GM10248 (cell line): ENCODE measurements at regions not wholly inside any gene's neighbourhood (a gene's known extent, or its start where the extent isn't known, plus 50 kb on each side); places are given as distances from the start of the nearest gene placed in this dataset.
"Not testable (repeated sequence)": the region's sequence is repeated elsewhere in the genome, so short reads cannot be mapped to it uniquely, and the experiment has no call there.

Experiments
- CTCF ChIA-PET: fragments of 300-600 bp; sonication (Branson Sonifier 250); formaldehyde crosslinking; extraction: SDS; loops from one replicate; lab custom pipeline; 2021; ENCODE audit warnings: antibody characterized with exemption; lab: Yijun Ruan, JAX
- POLR2A ChIA-PET: fragments of 350-650 bp; sonication (Branson Sonifier 250); formaldehyde crosslinking; extraction: SDS; loops from one replicate; lab custom pipeline; 2020; ENCODE audit warnings: antibody characterized with exemption; lab: Yijun Ruan, JAX
- DNase-seq: peaks from one replicate; pipeline ENCODE4 v3.0.0; 2012; ENCODE audit errors: extremely low spot score
- TF ChIP-seq, protein P1 (sequence below): IDR thresholded peaks from 2 replicates; pipeline ENCODE4 v1.5.1; 2012; ENCODE audit warnings: mild to moderate bottlenecking, low read depth; ENCODE audit errors: extremely low read depth, missing control alignments, control extremely low read depth

DNA sequence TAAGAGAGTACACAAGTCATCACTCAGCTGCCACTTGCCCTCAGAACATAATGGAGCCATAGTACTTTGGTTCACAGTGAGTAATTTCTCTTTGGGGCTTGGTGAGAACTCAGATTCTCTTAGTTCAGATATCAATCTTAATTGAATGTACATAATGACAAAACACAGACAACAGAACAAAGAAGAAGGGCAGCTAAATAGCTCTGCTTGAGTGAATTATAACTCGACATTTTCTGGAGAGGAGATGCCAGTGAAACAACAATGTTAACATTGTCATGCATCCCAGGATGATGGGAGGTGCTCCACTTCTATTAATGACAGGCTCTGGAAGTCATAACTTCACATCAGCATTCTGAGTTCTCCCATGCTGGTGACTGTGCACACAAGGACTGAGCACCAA lies 508.1 kb downstream of the TMEM135 start:
- POLR2A ChIA-PET: no interaction called here

DNA sequence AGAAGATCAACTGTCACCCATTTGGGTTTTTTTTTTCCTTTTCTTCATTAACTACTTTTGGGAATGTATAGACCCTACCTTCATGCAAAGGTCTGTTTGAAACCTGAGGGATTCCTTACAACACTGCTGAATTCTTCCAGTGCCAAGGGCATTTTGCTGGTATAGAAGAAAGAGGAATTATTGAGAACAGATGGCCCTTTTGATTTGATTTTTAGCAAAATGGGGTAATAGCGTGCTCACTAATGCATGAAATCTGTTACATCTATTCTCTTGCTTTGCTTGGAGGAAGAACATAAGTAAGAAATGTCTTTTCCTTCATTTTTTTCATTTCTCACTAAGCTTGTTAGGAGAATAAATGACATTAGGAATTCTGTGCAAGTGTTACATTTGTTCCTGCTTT lies 501.9 kb downstream of the TMEM135 start:
- TF ChIP-seq, protein P1, sequence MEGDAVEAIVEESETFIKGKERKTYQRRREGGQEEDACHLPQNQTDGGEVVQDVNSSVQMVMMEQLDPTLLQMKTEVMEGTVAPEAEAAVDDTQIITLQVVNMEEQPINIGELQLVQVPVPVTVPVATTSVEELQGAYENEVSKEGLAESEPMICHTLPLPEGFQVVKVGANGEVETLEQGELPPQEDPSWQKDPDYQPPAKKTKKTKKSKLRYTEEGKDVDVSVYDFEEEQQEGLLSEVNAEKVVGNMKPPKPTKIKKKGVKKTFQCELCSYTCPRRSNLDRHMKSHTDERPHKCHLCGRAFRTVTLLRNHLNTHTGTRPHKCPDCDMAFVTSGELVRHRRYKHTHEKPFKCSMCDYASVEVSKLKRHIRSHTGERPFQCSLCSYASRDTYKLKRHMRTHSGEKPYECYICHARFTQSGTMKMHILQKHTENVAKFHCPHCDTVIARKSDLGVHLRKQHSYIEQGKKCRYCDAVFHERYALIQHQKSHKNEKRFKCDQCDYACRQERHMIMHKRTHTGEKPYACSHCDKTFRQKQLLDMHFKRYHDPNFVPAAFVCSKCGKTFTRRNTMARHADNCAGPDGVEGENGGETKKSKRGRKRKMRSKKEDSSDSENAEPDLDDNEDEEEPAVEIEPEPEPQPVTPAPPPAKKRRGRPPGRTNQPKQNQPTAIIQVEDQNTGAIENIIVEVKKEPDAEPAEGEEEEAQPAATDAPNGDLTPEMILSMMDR: no peak
- DNase-seq: no peak
- ChIA-PET POLR2A (no interaction called here), CTCF (no interaction called here)

More for the DNA sequence above, 508.1 kb downstream of the TMEM135 start:
- CTCF ChIA-PET: interaction anchor here (1.3 kb wide), 1 partner anchor 9 kb away, joined by 3 read pairs; no protein-coding TSS in a partner anchor
- TF ChIP-seq, protein P1: no peak
- no peak for DNase-seq

DNA sequence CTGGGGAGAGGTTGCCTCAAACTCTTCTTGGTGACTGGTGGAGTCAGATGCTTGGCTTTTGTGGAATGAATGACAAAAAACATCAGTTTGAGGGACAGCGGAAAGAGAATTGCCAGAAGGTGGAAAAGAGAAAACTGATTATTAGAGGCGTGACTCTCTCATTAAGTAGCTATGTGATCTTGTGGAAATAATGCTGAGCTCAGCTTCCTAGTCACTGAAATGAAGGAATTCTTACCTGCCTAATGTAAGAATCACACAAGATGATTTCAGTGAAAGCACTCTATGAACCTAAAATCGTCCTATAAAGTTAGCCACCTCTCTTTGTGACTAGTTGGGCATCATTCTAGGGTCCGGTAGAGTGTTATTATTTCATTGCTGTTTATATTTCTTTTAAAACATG lies 498.8 kb downstream of the TMEM135 start:
- DNase-seq: no peak
- TF ChIP-seq, protein P1: no peak
- ChIA-PET POLR2A (no interaction called here), CTCF (interaction anchor here (0.8 to 1.2 kb wide), 2 partner anchors 10 to 52 kb away, joined by 3 read pairs; no protein-coding TSS in a partner anchor)

DNA sequence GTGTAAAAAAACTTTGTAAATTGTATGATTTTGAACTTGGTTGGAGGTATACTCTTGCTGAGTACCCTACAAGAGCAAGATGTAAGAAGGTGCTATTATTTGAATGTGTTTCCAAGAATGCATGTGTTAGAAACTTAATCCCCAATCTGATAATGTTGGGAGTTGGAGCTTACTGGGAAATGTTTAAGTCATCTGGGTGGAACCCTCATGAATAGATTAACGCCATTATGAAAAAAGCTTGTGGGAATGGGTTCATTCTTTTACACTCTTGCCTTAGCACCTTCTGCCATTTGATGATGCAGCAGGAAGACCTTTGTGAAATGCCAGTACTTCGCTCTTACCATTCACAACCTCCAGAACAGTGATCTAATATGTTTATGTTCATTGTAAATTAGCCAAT lies 498.3 kb downstream of the TMEM135 start:
- DNase-seq: no peak
- ChIA-PET POLR2A (no interaction called here), CTCF (interaction anchor here (0.8 to 1.2 kb wide), 3 partner anchors 10 to 51 kb away, joined by 3 read pairs; no protein-coding TSS in a partner anchor)
- TF ChIP-seq, protein P1: no peak

DNA sequence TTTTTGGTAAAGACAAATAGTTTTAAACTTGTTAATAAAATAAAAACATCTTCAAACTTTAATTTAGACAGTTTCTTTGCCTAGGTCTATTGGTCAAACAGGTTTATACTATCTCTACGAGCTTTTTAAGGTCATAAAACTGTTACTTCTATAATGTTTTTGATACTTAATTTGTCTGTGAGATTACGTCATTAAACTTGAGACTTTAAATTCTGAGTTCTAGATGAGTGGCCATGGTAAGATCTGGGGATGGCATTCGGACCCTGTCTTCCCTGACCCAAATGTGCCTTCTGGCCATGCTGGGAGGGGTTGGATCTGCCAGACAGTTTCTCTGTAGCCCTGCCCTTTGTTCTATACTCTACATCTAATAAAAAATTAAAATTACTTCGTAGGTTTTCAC lies 497.8 kb downstream of the TMEM135 start:
- CTCF ChIA-PET: interaction anchor here (1.2 kb wide), 3 partner anchors 13 to 51 kb away, joined by 3 read pairs; no protein-coding TSS in a partner anchor
- TF ChIP-seq, protein P1: no peak
- POLR2A ChIA-PET: no interaction called here
- DNase-seq: no peak

DNA sequence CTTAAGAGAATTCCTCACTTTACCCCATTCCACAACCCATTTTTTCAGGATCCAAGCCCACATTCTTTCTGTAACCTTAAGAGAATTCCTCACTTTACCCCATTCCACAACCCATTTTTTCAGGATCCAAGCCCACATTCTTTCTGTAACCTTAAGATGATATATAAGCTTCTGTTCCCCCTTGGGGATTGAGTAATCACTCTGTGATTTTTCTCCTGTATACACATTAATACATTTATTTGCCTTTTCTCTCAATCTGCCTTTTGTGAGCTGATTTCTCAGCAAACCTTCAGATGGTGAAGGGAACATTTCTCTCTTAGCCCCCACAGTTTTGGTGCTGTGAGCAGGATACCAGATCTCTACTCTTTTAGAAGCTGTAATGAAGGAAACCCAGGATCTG lies 494.1 kb downstream of the TMEM135 start:
- DNase-seq, CTCF ChIA-PET, POLR2A ChIA-PET: not testable (repeated sequence)

DNA sequence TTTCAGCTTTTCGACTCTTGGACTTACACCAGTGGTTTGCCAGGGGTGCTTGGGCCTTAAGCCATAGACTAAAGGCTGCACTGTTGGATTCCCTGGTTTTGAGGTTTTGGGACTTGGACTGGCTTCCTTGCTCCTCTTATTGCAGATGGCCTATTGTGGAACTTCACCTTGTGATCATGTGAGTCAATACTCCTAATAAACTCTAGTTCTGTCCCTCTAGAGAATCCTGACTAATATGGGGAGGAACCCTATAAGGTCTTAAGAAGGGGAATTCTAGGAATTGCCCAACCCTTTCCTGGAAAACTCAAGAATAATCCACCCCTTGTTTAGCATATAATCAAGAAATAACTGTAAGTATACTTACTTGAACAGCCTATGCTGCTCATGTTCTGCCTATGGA lies 491.8 kb downstream of the TMEM135 start:
- CTCF ChIA-PET: no interaction called here
- TF ChIP-seq, protein P1: no peak
- POLR2A ChIA-PET: no interaction called here
- no peak for DNase-seq
